ENCODE measurements at regions not wholly inside any gene's neighbourhood (a gene's known extent, or its start where the extent isn't known, plus 50 kb on each side); places are given as distances from the start of the nearest gene placed in this dataset.
A peak's percentile ranks its signal among the peaks of the same experiment; 100 is the strongest.

- Histone ChIP-seq H3K4me1 (peaks cover 0 to 5% of the 10 kb centered on the region in 2 donors), H3K27me3 (no peaks in the 10 kb centered on the region), H3K4me3 (peak overlapping the region; percentile 38 to 61), H3K9me3 (peaks cover 0 to 7% of the 10 kb centered on the region in 2 donors), H3K27ac (peak overlapping the region; percentile 49 to 56), H3K36me3 (no peaks in the 10 kb centered on the region)
- DNase-seq (ENCODE audit: low spot score in 2 of 2): peak in 1 of 2 donors; percentile 76
- no peak for TF ChIP-seq CTCF (IDR thresholded peaks at IDR 0.05)
- intact Hi-C loops (cut with DNase I): no loop called here
These were observed 103.7 kb upstream of the TAF1B start for GRCh38 chr2:9739531-9739964.

- Histone ChIP-seq H3K4me3 (no peak overlapping the region), H3K4me1 (peaks cover 0 to 5% of the 10 kb centered on the region in 2 donors), H3K27ac (no peak overlapping the region), H3K9me3 (no peaks in the 10 kb centered on the region), H3K36me3 (no peaks in the 10 kb centered on the region), H3K27me3 (no peaks in the 10 kb centered on the region)
- intact Hi-C loops (cut with DNase I): no loop called here
- DNase-seq (ENCODE audit: low spot score in 2 of 2): no peak
- no peak for TF ChIP-seq CTCF (IDR thresholded peaks at IDR 0.05)
These were observed 102.7 kb upstream of the TAF1B start for GRCh38 chr2:9740382-9741073.

GRCh38 chr2:9741110-9741509 is 102.2 kb upstream of the TAF1B start:
- Histone ChIP-seq H3K4me3 (no peak overlapping the region), H3K27me3 (no peaks in the 10 kb centered on the region), H3K4me1 (peaks cover 0 to 5% of the 10 kb centered on the region in 2 donors), H3K9me3 (no peaks in the 10 kb centered on the region), H3K27ac (no peak overlapping the region), H3K36me3 (no peaks in the 10 kb centered on the region)
- intact Hi-C loops (cut with DNase I): no loop called here
- no peak for DNase-seq (ENCODE audit: low spot score in 2 of 2)
- no peak for TF ChIP-seq CTCF (IDR thresholded peaks at IDR 0.05)

GRCh38 chr2:9742601-9743000 is 100.7 kb upstream of the TAF1B start:
- Histone ChIP-seq H3K36me3 (no peaks in the 10 kb centered on the region), H3K4me1 (peaks cover 0 to 5% of the 10 kb centered on the region in 2 donors), H3K27me3 (no peaks in the 10 kb centered on the region), H3K27ac (no peak overlapping the region), H3K4me3 (no peak overlapping the region), H3K9me3 (no peaks in the 10 kb centered on the region)
- intact Hi-C loops (cut with DNase I): no loop called here
- TF ChIP-seq CTCF (IDR thresholded peaks at IDR 0.05): no peak
- no peak for DNase-seq (ENCODE audit: low spot score in 2 of 2)

- Histone ChIP-seq H3K4me1 (no peaks in the 10 kb centered on the region), H3K36me3 (no peaks in the 10 kb centered on the region), H3K4me3 (no peak overlapping the region), H3K9me3 (no peaks in the 10 kb centered on the region), H3K27me3 (no peaks in the 10 kb centered on the region), H3K27ac (no peak overlapping the region)
- no peak for TF ChIP-seq CTCF (IDR thresholded peaks at IDR 0.05)
- intact Hi-C loops (cut with DNase I): no loop called here
- DNase-seq (ENCODE audit: low spot score in 2 of 2): no peak
These were observed 98.8 kb upstream of the TAF1B start for GRCh38 chr2:9744256-9745004.
